GM20000 (cell line): ENCODE measurements at regions not wholly inside any gene's neighbourhood (a gene's known extent, or its start where the extent isn't known, plus 50 kb on each side); places are given as distances from the start of the nearest gene placed in this dataset.

Experiments
- DNase-seq: peaks from one replicate; pipeline ENCODE4 v3.0.0; 2012; ENCODE audit warnings: low spot score
- CTCF ChIP-seq: IDR thresholded peaks from 2 replicates; pipeline ENCODE4 v1.5.1; 2012; ENCODE audit warnings: mild to moderate bottlenecking, control low read depth; ENCODE audit errors: extremely low read depth, missing control alignments

- TF ChIP-seq CTCF = no peak
- DNase-seq = no peak
Measured at GRCh38 chr20:57087705-57088104, 178.7 kb downstream of the BMP7 start.

DNA sequence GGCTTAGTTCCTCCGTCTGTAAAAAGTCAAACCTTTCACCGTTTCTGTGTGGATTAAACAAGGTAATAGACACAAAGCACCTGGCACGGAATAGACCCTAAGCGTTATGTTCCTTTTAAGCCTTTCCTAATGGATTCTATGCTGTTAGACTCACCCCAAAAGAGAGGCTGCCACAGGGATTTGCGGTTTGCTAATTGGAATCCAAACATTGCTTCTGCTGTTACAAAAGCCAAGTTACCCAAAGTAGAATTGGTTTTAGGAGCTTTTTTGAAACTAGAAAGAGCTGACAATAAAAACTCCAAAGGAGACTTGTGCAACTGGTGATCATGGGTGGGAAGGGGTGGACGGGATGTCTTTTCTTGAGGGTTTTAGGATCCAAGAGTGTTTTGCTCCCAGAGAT is 178.0 kb downstream of the BMP7 start:
- TF ChIP-seq CTCF = no peak
- no peak for DNase-seq

GRCh38 chr20:57089699-57090144 is 176.7 kb downstream of the BMP7 start:
- TF ChIP-seq CTCF = peak; percentile 87
- DNase-seq = peak; percentile 83

- no peak for TF ChIP-seq CTCF
Measured at GRCh38 chr20:57090590-57091560, 175.6 kb downstream of the BMP7 start.

DNA sequence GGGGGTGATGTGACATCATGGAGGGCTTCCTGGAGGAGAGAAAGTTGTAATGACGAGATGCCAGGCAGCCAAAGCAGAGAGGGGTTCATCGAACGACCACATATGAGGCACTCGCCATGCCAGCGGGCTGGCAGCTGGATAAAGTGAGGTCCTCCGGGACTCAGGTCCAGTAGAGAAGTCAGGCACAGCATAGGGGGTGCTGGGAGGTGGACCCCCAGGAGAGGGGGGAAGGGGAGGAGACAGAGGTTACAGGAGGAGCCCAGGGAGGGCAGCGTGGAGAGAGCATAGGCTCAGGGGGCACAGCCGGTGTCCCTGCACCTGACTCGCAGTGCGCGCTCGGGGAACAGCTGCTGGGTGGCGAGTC is 174.7 kb downstream of the BMP7 start:
- no peak for TF ChIP-seq CTCF
- no peak for DNase-seq

More at GRCh38 chr20:57090590-57091560, 175.6 kb downstream of the BMP7 start:
- no peak for DNase-seq

DNA sequence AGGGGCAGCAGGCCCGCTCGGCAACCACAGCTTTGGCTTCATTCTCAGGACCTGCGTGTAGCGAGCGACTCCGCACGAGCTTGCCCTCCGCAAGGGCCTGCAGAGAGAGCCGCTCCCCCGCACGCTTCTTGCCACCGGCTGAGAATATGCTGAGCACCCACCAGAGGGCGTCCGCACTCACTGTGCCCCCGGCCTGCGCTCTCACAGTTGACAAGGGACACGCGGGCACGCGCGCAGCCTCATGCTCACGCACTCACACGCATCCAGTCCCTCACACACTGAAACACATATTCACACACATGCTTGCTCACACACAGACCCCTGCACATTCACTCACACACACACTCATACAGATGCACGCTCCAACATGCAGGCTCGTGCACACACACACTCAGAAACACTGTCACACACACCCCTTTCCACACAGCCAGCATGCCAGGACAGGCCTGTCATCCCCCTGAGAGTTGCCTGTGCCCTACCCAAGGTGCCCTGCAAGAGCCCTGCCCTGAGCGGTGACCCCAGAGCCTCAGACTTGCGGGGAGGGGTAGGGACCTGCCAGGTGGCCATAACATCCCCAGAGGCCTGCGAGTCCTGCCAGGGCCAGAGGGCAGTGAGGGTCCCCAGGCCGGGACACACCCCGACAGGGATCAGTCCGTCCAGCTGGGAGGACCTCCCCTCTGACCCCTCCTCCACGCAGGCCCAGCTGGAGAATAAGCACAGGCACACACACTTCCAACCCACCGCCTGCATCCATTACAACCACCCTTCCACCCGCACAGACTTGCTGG is 174.1 kb downstream of the BMP7 start:
- TF ChIP-seq CTCF = peak; percentile 81
- DNase-seq = peak; percentile 78

DNA sequence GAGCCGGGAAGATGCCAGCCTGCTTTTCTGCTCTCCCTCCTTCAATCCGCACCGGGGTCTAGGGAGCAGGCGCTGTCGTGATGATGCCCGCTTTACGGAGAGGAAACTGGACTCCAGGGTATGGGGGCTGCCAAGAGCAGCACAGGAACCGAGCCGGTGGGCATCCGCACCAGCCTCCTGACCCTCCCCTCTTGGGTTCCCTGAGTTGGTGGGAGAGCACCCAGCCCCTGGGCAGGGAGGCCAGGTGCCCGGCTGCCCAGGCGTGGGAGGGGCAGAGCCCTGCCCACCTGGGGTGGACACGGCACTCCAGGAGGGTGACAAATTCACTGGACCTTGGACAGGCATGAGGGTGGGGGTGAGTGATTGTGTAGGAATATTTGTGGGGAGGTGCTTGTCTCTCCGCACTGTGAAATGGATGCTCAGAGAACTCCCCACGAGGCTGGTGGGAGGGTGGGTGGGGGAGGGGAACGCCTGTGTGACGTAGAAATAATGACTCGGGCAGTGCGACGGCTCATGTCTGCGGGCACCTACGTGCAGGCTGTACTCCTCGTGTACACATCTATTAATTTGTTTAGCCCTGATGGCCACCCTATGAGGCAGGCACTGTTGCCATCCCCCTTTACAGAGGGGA is 173.4 kb downstream of the BMP7 start:
- no peak for DNase-seq
- no peak for TF ChIP-seq CTCF
